ENCODE measurements at regions not wholly inside any gene's neighbourhood (a gene's known extent, or its start where the extent isn't known, plus 50 kb on each side); places are given as distances from the start of the nearest gene placed in this dataset.

GRCh38 chr10:3325954-3326750, 153.6 kb upstream of the PITRM1 start:
- peaks cover 2% of the 10 kb centered on the region; the same call in 1 of the 2 replicates for H3K4me1 ChIP-seq (ENCODE audit: control insufficient read depth, insufficient read depth, low read length)
- H3K14ac ChIP-seq (replicated peaks; ENCODE audit: low read depth, low read length): no peak overlapping the region
- no peaks in the 10 kb centered on the region for H3K9me3 ChIP-seq (ENCODE audit: control insufficient read depth, insufficient read depth, low read length)
- dilution Hi-C loops (cut with HindIII; ENCODE audit: low sequenced_read_pairs, unreplicated experiment) (no loop called here), in situ Hi-C loops (cut with MboI; ENCODE audit: low sequenced_read_pairs) (no loop called here), intact Hi-C loops (cut with micrococcal nuclease) (no loop called here)
- no peak overlapping the region for H2BK120ac ChIP-seq (ENCODE audit: low read depth, low read length)
- no peak overlapping the region for H4K91ac ChIP-seq (ENCODE audit: insufficient read depth, low read depth, low read length)
- DNase-seq (no peak), ATAC-seq (ENCODE audit: low read depth) (no peak)
- no peak overlapping the region for H2AFZ ChIP-seq (replicated peaks; ENCODE audit: low read length, poor library complexity)
- H2BK15ac ChIP-seq (ENCODE audit: low read depth, low read length): no peak overlapping the region
- no peak overlapping the region for H3K27ac ChIP-seq (ENCODE audit: insufficient read depth, low read length)
- no peaks in the 10 kb centered on the region for H3K27me3 ChIP-seq (ENCODE audit: control insufficient read depth, insufficient read depth, low read length)
- H3K36me3 ChIP-seq (ENCODE audit: control insufficient read depth, insufficient read depth, low read length): no peaks in the 10 kb centered on the region
- no peak overlapping the region for H3K23ac ChIP-seq (ENCODE audit: low read depth, low read length)
- no peaks in the 10 kb centered on the region for H3K79me1 ChIP-seq (ENCODE audit: low read depth in 1 of 2, low read length in 2 of 2)
- H3K56ac ChIP-seq (ENCODE audit: extremely low read depth, insufficient read depth, low read length): no peak overlapping the region
- no peaks in the 10 kb centered on the region for H3K9me1 ChIP-seq (ENCODE audit: insufficient read depth, low read length)
- no peak overlapping the region for H2BK5ac ChIP-seq (ENCODE audit: low read depth, low read length, poor library complexity, severe bottlenecking)
- H3K9ac ChIP-seq (ENCODE audit: low read depth, low read length): no peak overlapping the region
- no peaks in the 10 kb centered on the region for H4K20me1 ChIP-seq (ENCODE audit: insufficient read depth, low read length)
- BruUV-seq (replicated peaks): no TSS peak
- H3K18ac ChIP-seq (ENCODE audit: low read depth, low read length): no peak overlapping the region
- no peak overlapping the region for H2AK9ac ChIP-seq (replicated peaks; ENCODE audit: low read depth, low read length, poor library complexity)
- no peak overlapping the region for H3K4ac ChIP-seq (ENCODE audit: low read depth, low read length)
- no peak overlapping the region for H3K4me3 ChIP-seq (ENCODE audit: insufficient read depth, low read depth, low read length)
- no peak overlapping the region for H3K4me2 ChIP-seq (ENCODE audit: low read depth, low read length)
- H4K8ac ChIP-seq (ENCODE audit: low read depth in 2 of 2, low read length in 2 of 2): no peak overlapping the region
- H2BK20ac ChIP-seq (ENCODE audit: low read depth, low read length): no peak overlapping the region
- no CpG with 5 or more reads among the region's 7 CpGs for WGBS, 2 experiments (ENCODE audit: extremely low coverage in 2 of 2, insufficient read length in 1 of 2)
- no peak overlapping the region for H2AK5ac ChIP-seq (ENCODE audit: low read depth, low read length)
- TF ChIP-seq BHLHE40 (IDR thresholded peaks at IDR 0.05; ENCODE audit: low read depth, low read length) (no peak), USF2 (IDR thresholded peaks at IDR 0.05; ENCODE audit: low read depth, low read length) (no peak), CEBPB (IDR thresholded peaks at IDR 0.05; ENCODE audit: low read depth, low read length) (no peak), RAD21 (IDR thresholded peaks at IDR 0.05; ENCODE audit: low read length) (no peak), ELK1 (IDR thresholded peaks at IDR 0.05; ENCODE audit: borderline replicate concordance, low read depth, low read length) (no peak), SMC3 (IDR thresholded peaks at IDR 0.05; ENCODE audit: low read depth, low read length) (no peak), MAZ (IDR thresholded peaks at IDR 0.05; ENCODE audit: borderline replicate concordance, low read depth, low read length) (no peak), MXI1 (IDR thresholded peaks at IDR 0.05; ENCODE audit: borderline replicate concordance, low read depth, low read length) (no peak), NFE2L2 (IDR thresholded peaks at IDR 0.05; ENCODE audit: low read depth, low read length) (no peak), CHD1 (IDR thresholded peaks at IDR 0.05; ENCODE audit: low read depth, low read length) (no peak), FOS (IDR thresholded peaks at IDR 0.05; ENCODE audit: low read depth, low read length) (no peak), MAFK (IDR thresholded peaks at IDR 0.05; ENCODE audit: low read depth, low read length) (no peak), POLR2A (IDR thresholded peaks at IDR 0.05; ENCODE audit: low read depth, low read length) (no peak), RCOR1 (IDR thresholded peaks at IDR 0.05; ENCODE audit: insufficient replicate concordance, low read length) (no peak), RFX5 (IDR thresholded peaks at IDR 0.05; ENCODE audit: low read depth, low read length) (no peak), CTCF (conservative IDR thresholded peaks at IDR 0.05; ENCODE audit: low read depth, low read length) (no peak)
- H4K5ac ChIP-seq (ENCODE audit: low read depth, low read length): no peak overlapping the region
- ChIA-PET CTCF (interaction anchor here (0.8 kb wide), 1 partner anchor 94 kb away, joined by 3 read pairs; no protein-coding TSS in a partner anchor), POLR2A (ENCODE audit: unreplicated experiment) (no interaction called here)
